PC-3 (cell line): ENCODE measurements at regions not wholly inside any gene's neighbourhood (a gene's known extent, or its start where the extent isn't known, plus 50 kb on each side); places are given as distances from the start of the nearest gene placed in this dataset.

ENCODE experiments used
- CTCF ChIP-seq: fragments of 300-600 bp; sonication (generic); conservative IDR thresholded peaks from 2 replicates; pipeline ENCODE4 v1.5.1; 2017; ENCODE audit warnings: antibody characterized with exemption, low read depth, mild to moderate bottlenecking, low read length
- EZH2 ChIP-seq: fragments of 300-600 bp; sonication (generic); IDR thresholded peaks from one replicate; pipeline ENCODE4 v1.6.1; 2017; ENCODE audit warnings: antibody characterized with exemption, mild to moderate bottlenecking, low read length; ENCODE audit not compliant: unreplicated experiment

- TF ChIP-seq CTCF (no peak), EZH2 (no peak)
These were observed 1995.9 kb upstream of the SEL1L start for GRCh38 chr14:83529531-83529930.
